GM13976 (cell line): ENCODE measurements at regions not wholly inside any gene's neighbourhood (a gene's known extent, or its start where the extent isn't known, plus 50 kb on each side); places are given as distances from the start of the nearest gene placed in this dataset.
"Not testable (repeated sequence)": the region's sequence is repeated elsewhere in the genome, so short reads cannot be mapped to it uniquely, and the experiment has no call there.

ENCODE experiments used
- DNase-seq: peaks from one replicate; pipeline ENCODE4 v3.0.0; 2012; ENCODE audit warnings: low spot score
- in situ Hi-C: fragments of 300-500 bp; cut with MboI; formaldehyde crosslinking; loops from one replicate; pipeline ENCODE4 v1.12.0; 2022; ENCODE audit warnings: low sequenced_read_pairs, mixed read lengths, inconsistent platforms; ENCODE audit not compliant: unreplicated experiment
- TF ChIP-seq, protein P1 (sequence below): IDR thresholded peaks from 2 replicates; pipeline ENCODE4 v1.5.1; 2012; ENCODE audit warnings: borderline replicate concordance, mild to moderate bottlenecking; ENCODE audit not compliant: insufficient read depth; ENCODE audit errors: extremely low read depth, missing control alignments, control extremely low read depth

DNA sequence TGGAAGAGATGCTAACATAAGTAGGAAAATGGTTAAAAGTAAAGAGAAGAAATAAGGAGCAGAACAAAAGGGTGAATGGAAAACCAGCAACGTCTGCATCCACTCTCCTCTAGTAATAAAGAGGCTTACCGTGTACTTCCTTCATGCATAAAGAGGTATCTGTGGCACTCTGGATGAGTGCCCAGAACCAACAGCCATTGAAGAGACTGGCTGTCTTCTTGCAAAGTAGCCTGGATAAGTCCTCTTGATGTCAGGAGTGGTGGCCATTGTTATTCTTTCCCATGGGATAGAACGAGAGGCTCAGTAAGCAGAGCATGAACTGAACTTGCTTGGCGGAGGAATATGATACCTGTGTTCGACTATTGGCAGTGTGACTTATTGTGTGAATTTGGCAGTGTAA lies 186.2 kb upstream of the RASGRP1 start:
- DNase-seq: no peak

DNA sequence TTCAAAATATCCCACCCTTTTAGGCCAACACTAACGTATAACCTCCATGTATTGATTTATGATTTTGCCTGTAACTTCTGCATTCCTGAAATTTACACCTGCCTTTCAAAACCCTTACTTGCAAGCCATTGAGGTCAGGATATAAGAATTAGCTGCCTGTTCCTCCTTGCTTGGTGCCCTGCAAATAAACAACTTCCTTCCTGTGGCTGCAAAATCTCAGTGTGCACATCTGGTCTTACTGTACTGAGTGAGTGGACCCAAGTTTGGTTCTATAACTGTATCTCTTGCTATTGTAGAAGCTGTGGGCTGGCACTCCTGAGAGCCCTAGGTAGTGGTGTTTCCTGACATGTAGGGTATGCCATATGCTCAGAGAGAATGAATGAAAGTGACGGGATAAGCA lies 191.1 kb upstream of the RASGRP1 start:
- in situ Hi-C loops: no loop called here
- no peak for DNase-seq
- TF ChIP-seq, protein P1, sequence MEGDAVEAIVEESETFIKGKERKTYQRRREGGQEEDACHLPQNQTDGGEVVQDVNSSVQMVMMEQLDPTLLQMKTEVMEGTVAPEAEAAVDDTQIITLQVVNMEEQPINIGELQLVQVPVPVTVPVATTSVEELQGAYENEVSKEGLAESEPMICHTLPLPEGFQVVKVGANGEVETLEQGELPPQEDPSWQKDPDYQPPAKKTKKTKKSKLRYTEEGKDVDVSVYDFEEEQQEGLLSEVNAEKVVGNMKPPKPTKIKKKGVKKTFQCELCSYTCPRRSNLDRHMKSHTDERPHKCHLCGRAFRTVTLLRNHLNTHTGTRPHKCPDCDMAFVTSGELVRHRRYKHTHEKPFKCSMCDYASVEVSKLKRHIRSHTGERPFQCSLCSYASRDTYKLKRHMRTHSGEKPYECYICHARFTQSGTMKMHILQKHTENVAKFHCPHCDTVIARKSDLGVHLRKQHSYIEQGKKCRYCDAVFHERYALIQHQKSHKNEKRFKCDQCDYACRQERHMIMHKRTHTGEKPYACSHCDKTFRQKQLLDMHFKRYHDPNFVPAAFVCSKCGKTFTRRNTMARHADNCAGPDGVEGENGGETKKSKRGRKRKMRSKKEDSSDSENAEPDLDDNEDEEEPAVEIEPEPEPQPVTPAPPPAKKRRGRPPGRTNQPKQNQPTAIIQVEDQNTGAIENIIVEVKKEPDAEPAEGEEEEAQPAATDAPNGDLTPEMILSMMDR: no peak

More for the DNA sequence above, 186.2 kb upstream of the RASGRP1 start:
- TF ChIP-seq, protein P1: no peak
- in situ Hi-C loops: no loop called here

DNA sequence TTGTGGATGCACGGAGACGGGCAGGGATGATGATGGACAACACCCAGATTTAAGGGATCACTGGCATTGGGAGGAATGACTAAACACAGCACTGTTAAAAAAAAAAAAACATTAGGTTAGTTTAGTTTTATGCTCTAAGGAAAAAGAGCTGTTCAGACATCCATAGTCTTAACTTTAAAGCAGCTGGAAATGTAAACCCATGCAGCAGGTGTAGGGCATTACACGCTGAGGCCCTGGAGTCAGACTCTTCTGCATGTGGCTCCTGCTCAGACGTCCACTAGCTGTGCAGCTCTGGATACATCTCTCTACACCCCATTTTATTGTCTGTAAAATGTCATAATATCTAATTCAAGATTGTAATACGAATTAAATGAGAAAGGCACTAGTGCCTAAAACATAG lies 191.8 kb upstream of the RASGRP1 start:
- in situ Hi-C loops: no loop called here
- TF ChIP-seq, protein P1: no peak

DNA sequence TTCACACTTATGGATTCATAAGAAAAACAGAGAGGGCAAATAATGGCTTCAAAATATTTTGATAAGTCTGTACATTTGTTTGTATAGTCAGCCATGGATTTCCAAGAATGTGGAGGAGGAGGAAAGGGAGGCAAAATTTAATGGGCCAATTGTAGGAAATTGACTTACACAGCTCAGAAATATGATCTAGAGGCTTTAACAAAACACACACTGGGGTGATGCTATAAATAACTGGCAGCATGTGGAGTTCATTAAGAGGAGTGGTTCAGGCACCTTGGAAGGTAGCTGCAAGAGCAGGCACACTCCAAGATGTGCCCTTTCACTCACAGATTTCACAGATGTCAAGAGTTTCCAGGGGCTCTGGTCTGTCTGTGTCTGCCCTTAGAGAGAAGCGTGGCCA lies 193.4 kb upstream of the RASGRP1 start:
- TF ChIP-seq, protein P1: no peak
- in situ Hi-C loops: no loop called here
- no peak for DNase-seq

More for the DNA sequence above, 191.8 kb upstream of the RASGRP1 start:
- no peak for DNase-seq

DNA sequence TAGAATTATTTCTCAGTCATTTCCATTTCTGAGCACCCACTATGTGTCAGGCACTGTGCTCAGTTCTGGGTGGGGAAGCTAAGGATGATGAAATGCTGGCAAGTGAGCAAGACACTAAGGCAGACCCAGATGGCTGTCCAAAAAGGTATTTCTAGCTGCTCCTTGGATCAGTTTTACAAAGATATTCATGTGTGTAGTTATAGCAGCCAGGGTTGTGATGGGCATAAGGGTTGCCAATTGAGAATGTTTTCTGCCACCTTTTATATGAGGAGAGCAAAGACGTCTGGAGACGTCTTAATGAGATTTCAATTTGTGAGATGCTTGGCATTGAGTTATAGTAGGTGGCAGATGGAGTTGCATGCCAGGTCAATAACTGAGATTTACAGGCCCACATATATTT lies 197.1 kb upstream of the RASGRP1 start:
- in situ Hi-C loops: no loop called here
- no peak for DNase-seq
- TF ChIP-seq, protein P1: no peak

DNA sequence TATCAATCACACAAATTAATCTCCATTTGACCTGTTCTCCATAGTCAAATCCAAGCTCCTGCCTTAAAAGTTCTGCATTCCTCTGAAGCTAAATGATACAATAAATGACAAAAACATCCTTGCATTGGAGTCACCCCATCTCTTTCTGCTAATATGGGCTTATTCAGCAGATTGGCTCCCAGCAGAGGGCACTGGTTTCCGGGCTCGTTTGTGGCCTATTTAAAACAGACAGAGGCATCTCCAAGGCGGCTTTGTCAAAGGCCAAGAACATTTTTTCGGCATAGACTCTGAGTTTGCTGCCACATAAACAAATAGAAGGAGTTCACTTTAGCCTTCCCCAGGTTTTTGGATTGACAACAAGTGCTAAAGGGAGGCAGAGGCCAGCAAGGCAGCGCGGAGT lies 204.4 kb upstream of the RASGRP1 start:
- TF ChIP-seq, protein P1: no peak
- DNase-seq: no peak
- in situ Hi-C loops: no loop called here

DNA sequence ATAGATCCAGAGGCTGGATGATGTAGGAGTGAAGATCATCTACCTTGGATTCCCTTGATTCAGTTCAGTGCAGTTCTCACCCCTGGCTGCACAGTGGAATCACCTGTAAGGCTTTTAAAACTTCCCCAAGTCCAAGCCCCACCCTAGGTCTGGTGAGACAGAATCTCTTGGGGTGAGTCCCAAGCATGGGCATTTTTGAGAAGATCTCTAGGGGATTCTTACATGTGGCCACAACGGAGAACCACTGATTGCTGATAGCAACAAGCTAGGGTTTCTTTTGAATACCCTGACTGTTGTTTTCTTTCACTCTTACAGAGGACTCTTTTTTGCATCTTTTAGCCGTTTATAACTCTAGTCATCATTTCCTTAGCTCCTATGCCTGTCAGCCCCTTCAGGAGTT lies 204.9 kb upstream of the RASGRP1 start:
- no peak for DNase-seq
- in situ Hi-C loops: no loop called here
- TF ChIP-seq, protein P1: no peak

DNA sequence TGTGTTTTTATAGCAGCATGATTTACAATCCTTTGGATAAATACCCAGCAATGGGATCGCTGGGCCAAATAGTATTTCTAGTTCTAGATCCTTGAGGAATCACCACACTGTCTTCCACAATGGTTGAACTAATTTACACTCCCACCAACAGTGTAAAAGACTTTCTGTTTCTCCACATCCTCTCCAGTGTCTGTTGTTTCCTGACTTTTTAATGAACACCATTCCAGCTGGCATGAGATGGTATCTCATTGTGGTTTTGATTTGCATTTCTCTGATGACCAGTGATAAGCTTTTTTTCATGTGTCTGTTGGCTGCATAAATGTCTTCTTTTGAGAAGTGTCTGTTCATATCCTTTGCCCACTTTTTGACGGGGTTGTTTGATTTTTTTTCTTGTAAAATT lies 209.5 kb upstream of the RASGRP1 start:
- in situ Hi-C loops, DNase-seq: not testable (repeated sequence)
